ENCODE measurements at regions not wholly inside any gene's neighbourhood (a gene's known extent, or its start where the extent isn't known, plus 50 kb on each side); places are given as distances from the start of the nearest gene placed in this dataset.
"Not testable (repeated sequence)": the region's sequence is repeated elsewhere in the genome, so short reads cannot be mapped to it uniquely, and the experiment has no call there.

DNA sequence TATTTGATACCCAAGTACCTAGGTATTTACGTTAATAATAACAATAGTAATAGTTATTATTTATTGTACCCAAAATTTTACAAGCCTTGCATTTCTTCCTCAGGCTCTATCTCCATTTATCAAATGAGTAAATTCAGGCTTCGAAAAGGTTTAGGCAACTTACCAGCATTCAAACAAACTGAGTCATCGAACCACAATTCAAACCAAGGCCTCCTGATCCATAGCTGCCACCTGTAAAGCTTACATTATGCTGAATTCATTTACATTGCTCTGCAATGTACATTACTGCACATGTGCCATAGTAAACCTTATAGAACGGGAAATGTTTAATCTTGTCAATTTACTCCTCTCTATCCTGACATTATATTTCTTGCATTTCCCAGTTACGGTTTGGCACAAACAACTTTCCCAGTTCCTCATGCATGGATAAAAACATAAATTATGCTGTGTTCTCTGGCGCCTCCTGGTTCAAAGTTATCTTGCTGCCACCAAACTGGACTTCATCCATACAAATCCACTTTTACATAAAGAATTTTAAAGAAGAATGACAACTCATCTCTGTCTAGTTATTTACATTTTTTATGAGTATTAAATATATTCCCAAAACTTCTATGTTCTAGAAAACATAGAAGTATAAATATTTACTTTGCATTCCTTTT, 360.6 kb upstream of the SOX9 start:
- no peak overlapping the region for H2AFZ ChIP-seq (ENCODE audit: low read depth, low read length)
- H3K4me3 ChIP-seq (ENCODE audit: low read length) = no peak overlapping the region
- H3K9me3 ChIP-seq (ENCODE audit: low read length) = no peaks in the 10 kb centered on the region
- no peaks in the 10 kb centered on the region for H3K4me1 ChIP-seq (ENCODE audit: insufficient read depth, low read length)
- H3K27me3 ChIP-seq (ENCODE audit: insufficient read depth, low read length) = no peaks in the 10 kb centered on the region
- H3K36me3 ChIP-seq (ENCODE audit: insufficient read depth, low read length) = no peaks in the 10 kb centered on the region

DNA sequence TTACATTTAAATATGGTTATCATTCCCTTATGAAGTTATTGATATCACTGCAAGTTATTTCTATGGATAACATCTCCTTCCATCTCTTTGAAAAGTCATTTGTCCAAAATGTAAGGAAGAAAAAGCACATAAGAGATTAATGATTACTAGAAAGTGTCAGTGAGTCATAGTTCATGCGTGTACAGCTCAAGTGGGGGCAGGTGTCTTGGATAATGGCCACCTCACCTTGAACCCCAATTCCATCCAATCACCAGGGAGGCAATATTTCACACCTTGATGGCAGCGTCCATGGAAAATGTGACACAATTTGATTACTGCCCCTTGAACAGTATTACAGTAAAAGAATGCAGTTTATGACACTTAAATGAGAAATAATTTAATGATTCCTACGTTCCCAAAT, 358.3 kb upstream of the SOX9 start:
- H3K4me1 ChIP-seq (ENCODE audit: insufficient read depth, low read length) = no peaks in the 10 kb centered on the region
- H2AFZ ChIP-seq (ENCODE audit: low read depth, low read length) = no peak overlapping the region
- H3K36me3 ChIP-seq (ENCODE audit: insufficient read depth, low read length) = no peaks in the 10 kb centered on the region
- no peaks in the 10 kb centered on the region for H3K27me3 ChIP-seq (ENCODE audit: insufficient read depth, low read length)
- no peaks in the 10 kb centered on the region for H3K9me3 ChIP-seq (ENCODE audit: low read length)
- H3K4me3 ChIP-seq (ENCODE audit: low read length) = no peak overlapping the region

DNA sequence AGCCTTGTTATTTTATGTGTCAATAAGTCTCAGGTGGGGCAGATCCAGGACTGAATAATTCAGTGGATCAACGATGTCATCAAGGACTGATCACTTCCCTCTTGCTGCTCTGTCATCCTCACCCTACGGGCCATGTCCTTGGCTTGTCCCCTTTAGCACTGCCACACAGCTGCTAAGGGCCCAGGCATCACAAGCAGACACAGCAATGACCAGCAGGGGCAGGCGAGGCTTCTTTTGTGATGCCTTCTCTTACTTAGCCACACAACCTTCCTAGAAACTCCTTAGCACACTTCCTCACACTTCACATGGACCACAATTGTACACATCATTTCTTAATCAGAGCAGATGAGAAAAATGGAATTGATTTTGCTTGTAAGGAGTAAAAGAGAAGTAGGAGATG, 356.3 kb upstream of the SOX9 start:
- Histone ChIP-seq H3K4me3 (ENCODE audit: low read length) (no peak overlapping the region), H3K36me3 (ENCODE audit: insufficient read depth, low read length) (no peaks in the 10 kb centered on the region), H2AFZ (ENCODE audit: low read depth, low read length) (no peak overlapping the region), H3K9me3 (ENCODE audit: low read length) (no peaks in the 10 kb centered on the region), H3K4me1 (ENCODE audit: insufficient read depth, low read length) (no peaks in the 10 kb centered on the region), H3K27me3 (ENCODE audit: insufficient read depth, low read length) (no peaks in the 10 kb centered on the region)

DNA sequence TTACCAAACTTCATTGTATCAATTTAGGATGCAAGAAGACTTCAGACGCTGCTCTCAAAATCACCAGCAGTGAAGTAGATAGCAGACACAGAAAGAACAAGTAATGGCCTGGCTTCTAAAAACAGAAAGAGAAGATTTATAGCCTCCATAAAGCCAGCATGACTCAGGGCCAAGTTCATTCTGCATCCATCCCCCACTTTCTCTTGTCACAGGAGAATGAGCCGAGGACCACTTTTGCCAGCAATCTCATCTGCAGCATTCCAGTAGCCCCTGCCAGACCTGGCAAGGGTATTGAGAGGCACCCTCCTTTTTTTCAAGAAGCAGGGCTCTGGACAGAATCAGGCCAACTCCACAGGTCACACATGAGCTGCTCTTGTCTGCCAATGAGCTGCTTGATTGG, 355.4 kb upstream of the SOX9 start:
- H3K27me3 ChIP-seq (ENCODE audit: insufficient read depth, low read length) = no peaks in the 10 kb centered on the region
- no peak overlapping the region for H2AFZ ChIP-seq (ENCODE audit: low read depth, low read length)
- H3K36me3 ChIP-seq (ENCODE audit: insufficient read depth, low read length) = no peaks in the 10 kb centered on the region
- H3K4me3 ChIP-seq (ENCODE audit: low read length) = no peak overlapping the region
- no peaks in the 10 kb centered on the region for H3K4me1 ChIP-seq (ENCODE audit: insufficient read depth, low read length)
- no peaks in the 10 kb centered on the region for H3K9me3 ChIP-seq (ENCODE audit: low read length)

GRCh38 chr17:71769850-71770249, 351.0 kb upstream of the SOX9 start:
- H3K27me3 ChIP-seq (ENCODE audit: insufficient read depth, low read length) = no peaks in the 10 kb centered on the region
- no peak overlapping the region for H2AFZ ChIP-seq (ENCODE audit: low read depth, low read length)
- H3K9me3 ChIP-seq (ENCODE audit: low read length) = no peaks in the 10 kb centered on the region
- H3K4me1 ChIP-seq (ENCODE audit: insufficient read depth, low read length) = no peaks in the 10 kb centered on the region
- H3K4me3 ChIP-seq (ENCODE audit: low read length) = no peak overlapping the region
- no peaks in the 10 kb centered on the region for H3K36me3 ChIP-seq (ENCODE audit: insufficient read depth, low read length)

- Histone ChIP-seq H3K4me3 (ENCODE audit: low read length) (no peak overlapping the region), H3K36me3 (ENCODE audit: insufficient read depth, low read length) (no peaks in the 10 kb centered on the region), H2AFZ (ENCODE audit: low read depth, low read length) (no peak overlapping the region), H3K4me1 (ENCODE audit: insufficient read depth, low read length) (no peaks in the 10 kb centered on the region), H3K27me3 (ENCODE audit: insufficient read depth, low read length) (no peaks in the 10 kb centered on the region), H3K9me3 (ENCODE audit: low read length) (no peaks in the 10 kb centered on the region)
These were observed 343.7 kb upstream of the SOX9 start for GRCh38 chr17:71777048-71777640.

DNA sequence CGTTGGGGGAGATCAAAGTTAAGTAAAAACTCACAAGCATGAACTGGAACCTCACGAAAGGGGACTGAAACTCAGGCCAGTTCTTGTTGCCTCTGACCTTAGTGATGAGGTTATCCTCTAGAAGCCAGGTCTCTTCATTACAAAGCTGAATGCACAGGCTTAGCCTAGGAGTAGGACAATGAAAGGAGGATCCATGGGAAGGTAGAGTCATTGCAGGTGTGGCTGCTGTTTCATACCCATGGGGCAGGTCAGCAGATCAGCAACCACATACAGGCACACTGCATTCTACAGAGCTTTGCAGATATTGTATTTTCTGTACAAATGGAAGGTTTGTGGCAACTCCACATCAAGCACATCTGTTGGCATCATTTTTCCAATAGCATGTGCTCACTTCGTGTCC, 341.3 kb upstream of the SOX9 start:
- Histone ChIP-seq H3K4me3 (ENCODE audit: low read length) (no peak overlapping the region), H3K36me3 (ENCODE audit: insufficient read depth, low read length) (no peaks in the 10 kb centered on the region), H3K9me3 (ENCODE audit: low read length) (no peaks in the 10 kb centered on the region), H3K4me1 (ENCODE audit: insufficient read depth, low read length) (no peaks in the 10 kb centered on the region), H3K27me3 (ENCODE audit: insufficient read depth, low read length) (no peaks in the 10 kb centered on the region), H2AFZ (ENCODE audit: low read depth, low read length) (no peak overlapping the region)

- Histone ChIP-seq H3K27me3 (ENCODE audit: insufficient read depth, low read length) (no peaks in the 10 kb centered on the region), H3K36me3 (ENCODE audit: insufficient read depth, low read length) (no peaks in the 10 kb centered on the region), H3K9me3 (ENCODE audit: low read length) (no peaks in the 10 kb centered on the region), H3K4me1 (ENCODE audit: insufficient read depth, low read length) (no peaks in the 10 kb centered on the region), H3K4me3 (ENCODE audit: low read length) (no peak overlapping the region), H2AFZ (ENCODE audit: low read depth, low read length) (no peak overlapping the region)
These were observed 340.2 kb upstream of the SOX9 start for GRCh38 chr17:71780596-71780995.

GRCh38 chr17:71782021-71782420, 338.8 kb upstream of the SOX9 start:
- not testable (repeated sequence) for H2AFZ ChIP-seq (ENCODE audit: low read depth, low read length); H3K4me1 ChIP-seq (ENCODE audit: insufficient read depth, low read length); H3K9me3 ChIP-seq (ENCODE audit: low read length); H3K27me3 ChIP-seq (ENCODE audit: insufficient read depth, low read length); H3K4me3 ChIP-seq (ENCODE audit: low read length); H3K36me3 ChIP-seq (ENCODE audit: insufficient read depth, low read length)

GRCh38 chr17:71790791-71791190, 330.0 kb upstream of the SOX9 start:
- Histone ChIP-seq H3K4me1 (ENCODE audit: insufficient read depth, low read length) (peaks cover 13% of the 10 kb centered on the region), H3K9me3 (ENCODE audit: low read length) (no peaks in the 10 kb centered on the region), H3K4me3 (ENCODE audit: low read length) (no peak overlapping the region), H3K27me3 (ENCODE audit: insufficient read depth, low read length) (no peaks in the 10 kb centered on the region), H3K36me3 (ENCODE audit: insufficient read depth, low read length) (no peaks in the 10 kb centered on the region), H2AFZ (ENCODE audit: low read depth, low read length) (no peak overlapping the region)

GRCh38 chr17:71791311-71791710, 329.5 kb upstream of the SOX9 start:
- no peaks in the 10 kb centered on the region for H3K9me3 ChIP-seq (ENCODE audit: low read length)
- H3K4me1 ChIP-seq (ENCODE audit: insufficient read depth, low read length) = peaks cover 13% of the 10 kb centered on the region
- H2AFZ ChIP-seq (ENCODE audit: low read depth, low read length) = no peak overlapping the region
- no peaks in the 10 kb centered on the region for H3K36me3 ChIP-seq (ENCODE audit: insufficient read depth, low read length)
- no peak overlapping the region for H3K4me3 ChIP-seq (ENCODE audit: low read length)
- no peaks in the 10 kb centered on the region for H3K27me3 ChIP-seq (ENCODE audit: insufficient read depth, low read length)

DNA sequence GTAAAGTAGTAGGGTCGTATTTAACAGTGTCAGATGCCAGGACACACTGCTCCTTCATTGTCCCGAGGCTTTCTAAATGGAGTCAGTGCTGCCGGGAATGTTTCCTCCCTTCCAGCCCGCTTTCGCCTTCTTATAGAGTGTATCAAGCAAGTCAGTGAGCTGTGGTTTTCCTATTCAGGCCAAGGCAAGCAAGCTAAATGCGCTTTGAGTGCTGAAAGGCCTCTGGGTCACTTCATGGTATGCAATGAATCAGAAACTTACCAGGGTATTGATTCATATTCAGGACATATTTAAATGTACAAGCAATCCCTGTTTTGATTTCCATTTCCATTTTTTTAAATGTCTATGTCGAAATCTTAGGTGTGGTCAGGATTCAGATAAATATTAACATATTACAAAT, 327.9 kb upstream of the SOX9 start:
- peaks cover 8% of the 10 kb centered on the region for H3K4me1 ChIP-seq (ENCODE audit: insufficient read depth, low read length)
- no peaks in the 10 kb centered on the region for H3K36me3 ChIP-seq (ENCODE audit: insufficient read depth, low read length)
- H3K9me3 ChIP-seq (ENCODE audit: low read length) = no peaks in the 10 kb centered on the region
- H3K27me3 ChIP-seq (ENCODE audit: insufficient read depth, low read length) = no peaks in the 10 kb centered on the region
- H3K4me3 ChIP-seq (ENCODE audit: low read length) = no peak overlapping the region
- peak overlapping the region; percentile 51 for H2AFZ ChIP-seq (ENCODE audit: low read depth, low read length)

- H3K4me3 ChIP-seq (ENCODE audit: low read length) = no peak overlapping the region
- no peaks in the 10 kb centered on the region for H3K36me3 ChIP-seq (ENCODE audit: insufficient read depth, low read length)
- peaks cover 8% of the 10 kb centered on the region for H3K4me1 ChIP-seq (ENCODE audit: insufficient read depth, low read length)
- no peaks in the 10 kb centered on the region for H3K27me3 ChIP-seq (ENCODE audit: insufficient read depth, low read length)
- no peaks in the 10 kb centered on the region for H3K9me3 ChIP-seq (ENCODE audit: low read length)
- no peak overlapping the region for H2AFZ ChIP-seq (ENCODE audit: low read depth, low read length)
These were observed 327.3 kb upstream of the SOX9 start for GRCh38 chr17:71793518-71793917.

- peaks cover 6% of the 10 kb centered on the region for H3K4me1 ChIP-seq (ENCODE audit: insufficient read depth, low read length)
- H3K27me3 ChIP-seq (ENCODE audit: insufficient read depth, low read length) = no peaks in the 10 kb centered on the region
- H3K9me3 ChIP-seq (ENCODE audit: low read length) = no peaks in the 10 kb centered on the region
- no peaks in the 10 kb centered on the region for H3K36me3 ChIP-seq (ENCODE audit: insufficient read depth, low read length)
- H3K4me3 ChIP-seq (ENCODE audit: low read length) = no peak overlapping the region
- no peak overlapping the region for H2AFZ ChIP-seq (ENCODE audit: low read depth, low read length)
These were observed 322.1 kb upstream of the SOX9 start for GRCh38 chr17:71798701-71799100.
